ENCODE measurements at regions not wholly inside any gene's neighbourhood (a gene's known extent, or its start where the extent isn't known, plus 50 kb on each side); places are given as distances from the start of the nearest gene placed in this dataset.
"Not testable (repeated sequence)": the region's sequence is repeated elsewhere in the genome, so short reads cannot be mapped to it uniquely, and the experiment has no call there.

DNA sequence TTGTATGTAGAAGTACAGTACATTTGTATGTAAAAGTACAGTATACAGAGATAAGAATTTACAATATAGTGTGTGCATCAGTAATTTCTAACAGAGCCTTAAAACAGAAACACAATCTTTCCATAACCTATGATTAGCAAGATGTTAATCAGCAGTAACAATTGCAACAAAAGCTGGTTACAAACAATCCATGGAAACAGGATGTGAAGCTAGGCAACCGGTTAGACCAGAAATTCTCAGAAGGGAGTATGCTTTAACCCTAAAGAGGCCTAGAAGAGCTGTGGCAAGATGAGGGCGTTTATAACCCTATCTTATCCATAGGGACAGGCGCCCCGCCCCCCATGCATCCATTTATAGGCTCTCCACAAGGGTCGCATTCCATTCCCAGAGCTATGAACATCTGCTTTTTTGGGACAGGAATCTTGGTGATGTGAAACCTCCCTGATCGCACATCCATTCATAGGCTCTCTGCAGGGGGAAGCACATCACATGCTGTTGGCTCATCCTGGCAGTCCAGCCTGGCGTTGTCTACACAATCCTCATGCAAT, 180.3 kb downstream of the PDGFRA start:
- DNase-seq: not testable (repeated sequence)

DNA sequence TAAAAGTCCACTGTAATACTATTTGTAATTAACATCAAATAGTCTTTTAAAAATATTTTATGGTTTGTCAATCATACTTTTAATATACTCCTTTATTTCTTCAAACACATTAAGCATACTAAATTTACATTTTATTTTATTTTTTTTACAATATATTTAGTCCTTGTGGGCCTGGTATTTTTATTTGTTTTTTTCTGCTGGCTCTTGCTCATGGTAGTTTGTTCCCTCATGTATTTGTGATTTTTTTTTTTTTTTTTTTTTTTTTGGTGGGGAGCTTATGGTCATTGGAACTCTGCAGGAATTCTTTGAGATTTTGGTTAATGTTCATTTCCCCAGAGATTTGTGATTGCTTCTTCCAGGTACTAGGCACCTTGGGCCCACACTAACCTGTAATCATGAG, 185.5 kb downstream of the PDGFRA start:
- no peak for DNase-seq

DNA sequence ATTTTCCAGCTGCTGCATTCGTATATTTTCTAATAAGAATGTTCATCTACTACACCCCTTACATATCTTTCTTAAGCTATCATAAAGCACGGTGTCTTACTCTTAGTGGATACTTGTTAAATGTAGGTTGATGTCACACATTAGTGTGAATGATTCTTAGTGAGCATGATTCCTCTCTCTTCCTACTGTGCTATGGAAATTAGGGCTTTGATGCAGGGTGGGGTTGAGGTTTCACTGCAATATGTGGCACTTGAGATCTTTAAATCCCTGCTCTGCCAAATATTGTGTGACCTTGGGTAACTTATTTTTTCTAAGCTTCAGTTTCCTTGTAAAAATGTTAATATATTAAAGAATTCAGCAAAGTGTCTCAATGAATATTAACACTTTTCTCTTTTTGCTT, 188.4 kb downstream of the PDGFRA start:
- DNase-seq: no peak

DNA sequence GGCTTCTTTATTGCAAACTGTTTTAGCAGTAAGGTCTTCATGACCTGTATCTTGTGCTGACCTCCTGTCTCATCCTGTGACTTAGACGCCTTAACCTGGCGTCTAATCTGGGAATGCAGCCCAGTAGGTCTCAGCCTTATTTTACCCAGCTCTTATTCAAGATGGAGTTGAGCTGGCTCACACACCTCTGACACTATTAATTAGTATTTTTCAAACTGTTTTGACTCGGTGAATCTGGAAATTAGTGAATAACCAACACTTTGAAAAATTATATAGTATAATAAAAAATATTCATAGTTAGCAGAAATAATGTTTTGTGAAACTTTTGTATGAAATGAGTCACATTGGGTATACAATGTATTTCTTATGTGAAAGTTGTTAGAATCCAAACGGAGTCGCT, 189.4 kb downstream of the PDGFRA start:
- no peak for DNase-seq

DNA sequence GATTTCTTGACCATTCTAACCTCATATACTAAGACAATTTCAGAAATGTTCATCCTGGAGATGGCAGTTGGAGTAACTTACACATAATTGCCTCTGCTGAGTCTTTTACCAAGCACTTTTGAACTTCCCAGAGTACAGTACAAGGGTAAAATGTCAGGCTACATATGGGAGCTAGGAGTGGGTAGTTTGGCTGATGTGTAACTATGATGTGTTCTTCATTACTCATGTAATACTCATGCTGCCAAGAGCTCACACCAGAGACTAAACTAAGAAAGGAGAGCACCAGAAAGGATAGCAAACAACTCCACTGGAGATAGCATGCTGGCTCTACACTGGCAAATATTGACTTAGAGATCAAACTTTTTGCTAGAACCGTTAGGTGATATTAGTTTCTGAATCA, 194.0 kb downstream of the PDGFRA start:
- DNase-seq: no peak

DNA sequence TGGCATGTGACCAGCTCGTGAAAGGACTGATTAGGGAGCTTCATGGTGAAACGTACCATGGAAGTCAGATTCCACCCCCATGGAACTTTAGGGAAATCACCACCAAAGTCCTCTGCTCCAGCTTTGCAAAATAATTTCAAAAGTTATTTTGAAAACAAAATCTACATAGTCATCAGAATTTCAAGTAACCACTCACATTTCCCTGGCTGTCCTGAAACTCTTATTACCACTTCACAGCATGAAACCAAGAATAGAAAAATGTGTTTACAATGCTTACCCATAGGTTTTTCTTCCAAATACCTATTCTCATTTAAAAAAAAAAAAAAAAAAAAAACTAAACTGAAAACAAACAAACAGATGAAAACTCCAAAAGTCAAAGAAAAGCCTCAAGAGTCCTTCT, 198.7 kb downstream of the PDGFRA start:
- DNase-seq: no peak

DNA sequence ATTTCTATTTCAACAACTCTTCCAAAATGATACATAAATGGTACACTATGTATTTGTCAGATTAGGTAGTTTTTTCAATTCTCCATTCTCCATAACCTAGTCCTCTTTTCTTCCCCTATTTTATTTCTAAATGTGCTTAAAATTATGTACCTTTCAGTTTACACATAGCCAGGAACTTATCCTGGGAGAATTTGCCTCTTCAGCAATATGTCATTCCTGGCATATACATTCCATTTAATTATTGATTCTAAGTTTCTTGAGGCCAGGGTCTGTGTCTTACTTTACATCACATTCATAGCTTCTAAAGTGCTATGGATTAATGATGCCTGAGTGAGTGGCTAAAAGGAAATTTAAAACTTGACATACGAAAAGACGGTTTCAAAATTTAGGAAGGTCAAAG, 199.8 kb downstream of the PDGFRA start:
- no peak for DNase-seq

DNA sequence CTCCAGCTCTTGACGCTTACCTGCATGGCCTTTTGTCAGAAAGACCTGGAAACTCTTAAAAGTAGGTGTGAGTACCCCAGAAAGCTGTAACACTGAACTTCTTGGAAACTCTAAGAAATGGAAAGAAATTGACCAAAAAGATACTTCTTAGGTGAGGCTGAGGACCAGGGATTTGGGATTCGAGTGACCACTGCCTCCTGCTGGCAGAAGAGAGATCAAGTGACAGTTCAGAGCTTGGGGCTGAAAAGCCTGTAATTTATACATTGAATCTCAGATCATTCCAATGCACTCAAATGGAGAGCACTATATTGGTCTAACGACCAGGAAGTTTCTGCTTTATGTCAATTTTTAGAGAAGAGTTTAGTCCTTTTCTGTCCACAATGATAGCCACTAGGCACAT, 204.6 kb downstream of the PDGFRA start:
- DNase-seq: no peak

DNA sequence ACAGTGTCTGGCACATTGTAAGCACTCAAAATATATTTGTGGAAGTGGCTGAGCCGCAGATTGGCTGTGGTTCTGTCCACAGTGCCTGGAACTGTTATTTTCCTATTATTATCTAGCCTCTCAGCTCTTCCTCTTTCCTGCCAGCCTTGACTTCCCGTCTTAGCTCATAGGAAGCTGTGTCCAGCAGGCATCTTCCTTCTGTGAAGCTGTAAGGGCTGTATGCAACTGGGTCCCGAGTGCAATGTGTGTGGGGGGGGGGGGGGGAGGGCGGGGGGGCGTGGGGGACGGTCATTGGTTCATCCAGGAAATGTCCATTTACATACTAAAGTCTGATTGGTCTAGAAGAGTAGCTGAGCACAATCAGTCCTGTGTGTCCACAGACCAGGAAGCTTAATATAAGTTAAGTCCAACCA, 210.7 kb downstream of the PDGFRA start:
- peak; percentile 12 for DNase-seq

DNA sequence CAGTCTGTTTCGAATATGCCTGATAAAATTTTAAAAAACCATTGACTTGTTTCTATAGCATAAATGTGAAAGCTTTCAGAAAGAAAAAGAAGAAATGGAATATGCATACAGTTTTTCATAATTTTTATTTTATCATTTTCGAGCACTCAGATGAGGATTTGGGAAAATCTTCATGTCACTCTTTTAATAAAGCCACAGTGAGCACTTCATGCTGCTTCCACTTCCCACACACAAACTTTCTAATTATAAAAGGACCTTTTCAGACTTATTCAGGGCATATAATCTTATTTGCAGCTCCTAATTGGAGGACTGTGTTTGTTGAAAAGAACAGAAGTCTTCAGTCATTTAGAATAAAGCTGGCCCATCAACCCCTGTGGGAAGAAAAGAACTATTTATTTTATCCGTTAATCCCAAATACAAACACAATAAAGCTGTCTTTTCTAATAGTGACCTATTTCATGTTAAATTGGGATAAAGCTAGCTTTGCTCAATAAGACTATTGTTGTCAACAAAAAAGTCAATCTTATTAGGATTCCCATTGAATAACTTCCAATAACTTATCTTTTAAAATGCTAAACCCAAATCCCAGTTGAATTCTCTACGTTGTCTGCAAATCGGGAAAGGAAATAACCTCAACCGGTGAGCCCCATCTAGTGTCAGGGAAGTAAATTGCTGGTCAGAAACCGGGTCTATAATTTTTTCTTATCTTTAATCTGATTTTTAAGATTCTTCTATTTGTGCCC, 211.5 kb downstream of the PDGFRA start:
- no peak for DNase-seq

DNA sequence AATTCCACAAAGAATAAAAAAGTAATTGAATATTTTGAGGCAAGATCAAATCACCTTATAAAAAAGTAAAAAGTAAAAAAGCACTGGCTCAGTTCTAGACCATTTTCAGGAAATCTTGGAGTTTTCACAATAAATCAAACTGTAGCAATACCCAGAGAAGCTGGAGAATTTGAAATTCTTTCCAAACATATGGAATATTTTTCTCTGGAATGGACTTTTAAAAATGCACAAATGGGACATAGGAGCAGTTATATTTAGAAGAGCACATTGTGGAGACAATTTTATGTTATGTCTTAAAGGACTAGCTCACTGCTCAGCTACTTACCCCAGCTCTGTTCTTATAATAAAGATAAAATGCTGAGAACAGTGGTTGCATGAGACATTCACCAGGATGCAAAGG, 211.9 kb upstream of the KIT start:
- no peak for DNase-seq

DNA sequence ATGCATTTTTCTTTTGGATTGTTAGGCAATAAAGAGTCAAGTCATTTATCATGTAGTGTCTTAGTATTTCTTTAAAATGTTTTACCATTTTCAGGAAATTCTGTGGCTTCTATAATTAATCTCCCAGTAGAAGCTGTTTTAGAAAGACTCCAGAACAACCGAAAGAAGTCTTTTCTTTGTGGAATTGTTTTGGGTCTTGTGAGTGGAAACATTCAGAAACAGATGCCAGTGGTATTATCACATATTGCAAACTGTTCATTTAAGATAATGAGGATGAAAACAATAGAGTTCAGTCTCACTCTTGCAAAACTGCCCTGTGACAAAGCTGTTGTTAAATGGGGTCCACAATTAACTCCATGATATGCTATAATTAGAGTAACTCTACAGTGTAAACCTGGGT, 211.2 kb upstream of the KIT start:
- DNase-seq: no peak

DNA sequence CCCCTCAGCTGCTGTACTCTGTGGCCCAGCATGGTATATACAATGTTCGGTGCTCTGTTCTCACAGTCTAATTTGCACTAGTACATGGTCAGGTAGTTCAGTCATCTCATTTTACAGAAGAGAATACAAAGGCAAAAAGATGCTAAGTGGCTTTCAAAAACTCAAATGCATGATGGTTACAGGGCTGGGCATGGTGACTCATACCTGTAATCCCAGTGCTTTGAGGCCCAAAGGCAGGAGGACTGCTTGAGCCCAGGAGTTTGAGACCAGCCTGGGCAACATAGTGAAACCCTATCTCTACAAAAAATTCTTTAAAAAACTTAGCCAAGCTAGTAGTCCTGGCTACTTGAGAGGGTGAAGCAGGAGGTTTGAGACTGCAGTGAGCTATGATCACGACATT, 210.5 kb upstream of the KIT start:
- DNase-seq: no peak

DNA sequence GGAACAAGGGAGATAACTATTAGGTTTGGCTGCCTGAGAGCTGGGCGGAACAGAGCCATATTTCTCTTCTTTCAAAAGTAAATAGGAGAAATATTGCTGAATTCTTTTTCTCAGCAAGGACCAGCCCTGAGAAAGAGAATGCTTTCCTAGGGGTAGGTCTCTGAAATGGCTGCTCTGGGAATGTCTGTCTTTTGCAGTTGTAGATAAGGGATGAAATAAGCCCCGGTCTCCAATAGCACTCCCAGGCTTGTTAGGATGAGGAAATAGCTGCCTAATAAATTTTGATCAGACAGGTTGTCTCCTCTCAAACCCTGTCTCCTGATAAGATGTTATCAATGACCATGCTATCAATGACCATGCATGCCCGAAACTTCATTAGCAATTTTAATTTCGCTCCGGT, 207.8 kb upstream of the KIT start:
- no peak for DNase-seq

DNA sequence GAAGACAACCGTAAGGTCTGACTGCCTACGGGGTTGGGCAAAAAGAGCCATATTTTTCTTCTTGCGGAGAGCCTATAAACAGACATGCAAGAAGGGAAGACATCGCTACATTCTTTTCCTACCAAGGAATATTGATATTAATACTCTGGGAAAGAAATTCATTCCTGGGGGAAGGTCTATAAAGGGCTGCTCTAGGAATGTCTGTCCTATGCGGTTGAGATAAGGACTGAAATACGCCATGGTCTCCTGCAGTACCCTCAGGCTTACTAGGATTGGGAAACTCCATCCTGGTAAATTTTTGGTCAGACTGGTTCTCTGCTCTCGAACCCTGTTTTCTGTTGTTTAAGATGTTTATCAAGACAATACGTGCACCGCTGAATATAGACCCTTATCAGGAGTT, 190.8 kb upstream of the KIT start:
- DNase-seq: not testable (repeated sequence)

DNA sequence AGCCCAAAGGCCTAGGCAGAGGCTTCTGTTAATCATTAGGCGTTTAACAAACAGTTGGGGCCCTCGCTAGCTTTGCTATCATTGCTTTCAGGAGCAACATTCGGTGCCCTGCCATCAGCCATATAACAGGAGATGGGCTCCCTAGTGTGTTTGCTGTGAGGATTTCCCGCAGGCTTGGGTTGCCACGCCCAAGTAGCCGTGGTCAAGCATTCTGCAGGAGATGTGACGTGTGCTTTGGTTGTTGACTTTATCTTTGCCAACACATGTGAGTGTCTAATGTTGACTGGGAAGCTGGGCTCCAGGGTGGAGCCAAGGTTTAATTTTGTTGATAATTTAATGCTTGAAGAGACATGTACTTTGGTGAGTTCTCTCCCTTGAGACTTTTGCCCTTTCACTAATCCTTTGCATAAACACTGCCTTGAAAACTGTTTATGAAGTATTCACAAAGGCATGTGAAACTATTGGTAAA, 184.6 kb upstream of the KIT start:
- DNase-seq: no peak

DNA sequence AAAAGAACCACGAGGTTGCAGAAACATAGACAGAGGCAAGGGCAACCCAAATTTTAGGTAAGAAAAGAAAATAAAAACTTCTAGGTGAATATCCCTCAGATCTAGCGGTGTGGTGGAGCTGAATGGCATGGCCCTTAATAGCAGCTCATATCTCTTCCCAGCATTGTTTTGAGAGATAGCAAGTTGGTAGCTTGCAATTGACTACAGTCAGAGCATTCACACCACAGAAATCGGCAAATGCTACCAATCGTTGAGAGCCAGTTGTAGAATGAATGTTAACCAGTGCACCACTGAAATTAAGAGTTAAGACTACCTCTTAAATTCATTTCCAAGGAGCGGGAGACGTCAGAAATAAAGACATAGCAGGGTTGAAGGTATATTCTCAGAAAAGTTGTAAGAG, 184.0 kb upstream of the KIT start:
- no peak for DNase-seq

DNA sequence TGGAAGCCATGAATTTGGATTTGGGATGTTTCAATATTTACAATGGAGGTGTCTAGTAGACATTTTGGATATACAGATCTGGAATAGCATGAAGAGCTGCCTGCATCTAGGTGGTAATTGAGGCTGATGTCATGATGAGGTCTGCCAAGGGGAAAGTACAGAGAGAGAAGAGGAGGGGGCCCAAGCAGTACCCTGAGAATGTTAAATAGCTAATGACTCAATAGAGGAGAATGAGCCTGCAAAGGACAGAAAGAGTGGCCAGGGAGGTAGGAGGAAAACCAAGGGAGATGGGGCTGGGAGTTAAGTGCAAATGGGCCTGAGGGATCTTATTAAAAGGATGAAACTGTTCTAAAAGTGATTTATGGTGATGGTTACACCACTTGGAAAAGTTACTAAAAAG, 182.2 kb upstream of the KIT start:
- no peak for DNase-seq

DNA sequence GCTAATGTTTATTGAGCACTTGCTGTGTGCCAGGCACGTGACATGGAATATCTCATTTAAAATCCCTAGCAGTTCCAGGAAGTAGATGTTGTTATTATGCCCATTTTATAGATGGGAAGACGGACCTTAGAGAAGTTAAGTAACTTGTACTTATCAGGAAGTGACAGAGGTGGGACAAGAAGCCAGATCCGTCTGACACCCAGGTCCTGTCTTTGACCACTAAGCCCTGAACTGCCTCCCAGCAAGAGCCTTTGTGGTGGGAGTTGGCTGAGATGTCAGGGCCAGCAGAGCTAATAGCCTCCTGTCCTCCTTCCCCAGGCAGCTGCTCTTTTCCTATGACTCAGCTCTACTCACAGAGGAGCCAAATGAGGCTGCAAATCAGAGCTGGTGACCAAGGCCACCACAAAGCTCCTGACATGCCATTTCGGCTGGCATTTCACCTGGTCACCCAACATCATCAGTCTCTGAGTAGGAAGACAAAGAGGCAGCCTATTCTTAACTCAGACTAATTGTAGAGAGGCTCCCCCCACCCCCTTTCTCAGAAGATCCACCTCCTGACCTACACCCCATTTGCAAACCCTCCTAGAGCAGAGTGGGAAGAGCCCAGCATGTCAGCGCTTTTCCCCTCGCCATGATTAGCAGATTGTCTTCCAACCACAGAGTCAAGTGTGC, 175.1 kb upstream of the KIT start:
- DNase-seq: no peak

DNA sequence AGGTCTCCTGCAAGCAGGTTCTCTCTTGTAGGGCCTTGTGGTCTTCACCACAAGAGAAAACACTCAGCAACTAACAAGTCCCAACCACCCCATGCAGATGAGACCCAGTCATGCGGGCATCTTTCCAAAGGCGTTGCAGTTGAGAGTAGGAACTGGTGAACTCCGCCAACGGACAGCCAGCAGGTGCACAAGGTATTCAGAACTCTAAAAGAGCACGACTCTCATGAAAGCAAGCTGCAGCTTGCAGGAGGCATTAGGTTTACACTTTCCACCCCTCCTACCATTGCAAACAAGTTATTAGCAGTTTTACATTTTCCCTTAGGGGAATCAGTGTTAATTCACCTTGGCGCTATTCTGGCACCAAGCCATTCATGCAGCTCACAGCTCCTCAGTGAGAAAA, 173.4 kb upstream of the KIT start:
- no peak for DNase-seq

DNA sequence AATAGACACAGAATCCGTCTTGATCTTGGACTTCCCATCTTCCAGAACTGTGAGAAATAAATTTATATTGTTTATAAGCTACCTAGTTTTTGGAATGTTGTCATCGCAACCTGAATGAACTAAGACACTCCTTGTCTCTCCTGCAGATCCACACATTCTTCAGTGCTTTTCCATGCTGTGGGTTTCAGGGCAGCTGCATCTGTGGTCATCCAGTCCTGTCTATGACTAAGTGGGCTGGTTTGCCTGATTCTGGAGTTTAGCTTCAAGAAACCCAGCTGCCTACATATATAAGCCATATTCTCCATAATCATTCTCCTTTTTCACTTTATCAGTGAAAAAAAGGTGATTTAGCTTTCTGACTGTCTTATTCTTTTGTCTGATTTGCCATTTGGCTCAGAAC, 170.3 kb upstream of the KIT start:
- DNase-seq: no peak

DNA sequence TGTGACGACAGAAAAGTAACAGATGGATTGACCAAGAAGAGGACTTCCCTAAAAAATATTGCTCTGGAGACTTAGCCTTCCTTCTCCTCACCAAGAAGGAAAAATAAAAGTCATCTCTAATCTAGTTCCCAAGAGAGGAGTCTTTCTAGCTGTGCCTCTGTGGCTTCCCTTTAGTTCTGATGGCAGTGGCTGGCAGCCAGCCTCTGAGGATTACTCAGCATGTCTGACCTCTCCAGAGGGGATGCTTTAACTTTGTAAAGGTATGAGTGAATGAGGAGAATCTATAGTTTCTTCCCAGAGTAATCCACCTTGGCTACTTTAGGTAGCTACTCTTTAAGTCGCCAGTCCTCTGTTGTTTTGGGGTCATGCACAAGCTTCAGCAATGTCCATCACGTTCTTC, 163.9 kb upstream of the KIT start:
- DNase-seq: no peak

DNA sequence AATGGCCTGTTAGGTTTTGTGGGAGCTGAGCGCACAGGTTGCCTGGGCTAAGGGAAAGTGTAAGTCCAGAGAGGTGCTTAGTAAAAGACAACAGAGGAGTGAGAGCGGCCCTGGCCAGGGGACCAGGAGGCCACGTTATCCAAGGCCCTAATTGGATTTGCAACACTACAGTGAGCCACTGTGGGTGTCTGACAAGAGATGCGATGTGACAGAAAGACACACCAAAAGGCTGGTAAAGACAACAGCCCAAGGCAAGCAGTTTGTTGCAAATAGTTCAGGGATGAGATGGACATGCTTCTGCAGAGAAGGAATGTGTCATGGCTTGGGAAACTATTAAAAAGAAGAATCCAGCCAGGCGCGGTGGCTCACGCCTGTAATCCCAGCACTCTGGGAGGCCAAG, 162.7 kb upstream of the KIT start:
- DNase-seq: no peak

DNA sequence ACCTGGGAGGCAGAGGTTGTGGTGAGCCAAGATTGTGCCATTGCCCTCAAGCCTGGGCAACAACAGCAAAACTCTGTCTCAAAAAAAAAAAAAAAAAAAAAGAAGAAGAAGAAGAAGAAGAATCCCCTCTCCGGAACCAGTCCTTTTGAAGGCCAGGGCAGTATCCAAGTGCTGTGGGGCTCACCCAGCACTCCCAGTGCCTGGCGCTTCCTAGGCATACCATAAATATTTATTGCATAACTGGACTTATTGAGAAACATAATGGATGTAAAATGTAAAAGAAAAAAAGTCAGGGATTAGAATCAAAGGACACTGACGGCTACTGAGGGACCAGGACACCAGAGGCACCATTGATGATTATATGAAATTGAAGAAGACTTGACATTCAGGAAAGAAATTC, 162.1 kb upstream of the KIT start:
- no peak for DNase-seq

DNA sequence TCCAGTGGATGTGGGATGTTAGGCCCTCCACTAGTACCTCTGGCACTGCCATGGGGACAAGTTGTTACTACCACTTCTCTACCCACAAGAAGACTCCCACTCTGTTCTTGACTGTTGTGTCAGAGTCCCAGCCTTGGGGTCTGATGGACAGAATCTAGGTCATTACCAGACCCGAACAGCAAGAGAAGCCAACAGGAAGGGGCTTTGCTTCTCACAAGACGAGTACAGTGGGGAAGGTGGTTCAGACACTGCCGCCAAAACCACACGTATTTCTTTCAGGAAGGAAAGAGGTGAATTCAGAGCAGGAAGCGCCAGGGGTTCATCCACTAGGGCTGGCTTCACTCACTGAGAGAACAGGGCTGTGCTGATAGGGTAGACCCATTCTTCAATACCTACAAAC, 161.3 kb upstream of the KIT start:
- no peak for DNase-seq

Data from CD4-positive, alpha-beta T cell treated with Interferon gamma for 1 hour (primary cell).